ENCODE measurements at regions not wholly inside any gene's neighbourhood (a gene's known extent, or its start where the extent isn't known, plus 50 kb on each side); places are given as distances from the start of the nearest gene placed in this dataset.

DNA sequence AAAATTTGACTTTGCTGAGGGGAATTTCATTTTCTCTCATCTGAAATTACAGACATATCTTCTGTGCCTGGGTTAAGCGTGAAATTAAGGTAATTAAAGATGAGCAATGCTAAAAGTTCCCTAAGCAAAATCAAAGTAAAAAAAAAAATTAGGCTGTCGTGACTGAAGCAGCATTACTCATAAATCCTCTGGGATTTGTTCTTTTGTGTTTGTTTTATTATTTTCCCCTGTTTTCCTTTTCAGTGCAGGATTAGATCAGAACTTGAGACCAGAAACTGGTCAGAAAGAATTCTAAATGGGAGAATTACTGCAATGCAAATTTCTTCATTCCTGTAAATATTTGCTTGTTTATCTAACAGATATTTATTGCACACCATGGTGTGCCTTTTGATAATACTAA is 141.4 kb upstream of the BET1 start:
- TF ChIP-seq, protein P1, sequence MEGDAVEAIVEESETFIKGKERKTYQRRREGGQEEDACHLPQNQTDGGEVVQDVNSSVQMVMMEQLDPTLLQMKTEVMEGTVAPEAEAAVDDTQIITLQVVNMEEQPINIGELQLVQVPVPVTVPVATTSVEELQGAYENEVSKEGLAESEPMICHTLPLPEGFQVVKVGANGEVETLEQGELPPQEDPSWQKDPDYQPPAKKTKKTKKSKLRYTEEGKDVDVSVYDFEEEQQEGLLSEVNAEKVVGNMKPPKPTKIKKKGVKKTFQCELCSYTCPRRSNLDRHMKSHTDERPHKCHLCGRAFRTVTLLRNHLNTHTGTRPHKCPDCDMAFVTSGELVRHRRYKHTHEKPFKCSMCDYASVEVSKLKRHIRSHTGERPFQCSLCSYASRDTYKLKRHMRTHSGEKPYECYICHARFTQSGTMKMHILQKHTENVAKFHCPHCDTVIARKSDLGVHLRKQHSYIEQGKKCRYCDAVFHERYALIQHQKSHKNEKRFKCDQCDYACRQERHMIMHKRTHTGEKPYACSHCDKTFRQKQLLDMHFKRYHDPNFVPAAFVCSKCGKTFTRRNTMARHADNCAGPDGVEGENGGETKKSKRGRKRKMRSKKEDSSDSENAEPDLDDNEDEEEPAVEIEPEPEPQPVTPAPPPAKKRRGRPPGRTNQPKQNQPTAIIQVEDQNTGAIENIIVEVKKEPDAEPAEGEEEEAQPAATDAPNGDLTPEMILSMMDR (IDR thresholded peaks at IDR 0.05): no peak
- Mint-ChIP-seq H3K36me3 (no peaks in the 10 kb centered on the region), H3K4me3 (no peak overlapping the region), H3K27ac (no peak overlapping the region), H3K9me3 (peaks cover 0 to 2% (median 0%) of the 10 kb centered on the region in 7 donors), H3K4me1 (no peaks in the 10 kb centered on the region), H3K27me3 (ENCODE audit: low read depth in 3 of 3) (peaks cover 0 to 7% (median 2%) of the 10 kb centered on the region in 3 donors)
- Histone ChIP-seq H3K9me3 (replicated peaks in 1 of 2; ENCODE audit: control insufficient read depth in 1 of 2, insufficient read depth in 1 of 2, low read length in 2 of 2) (no peaks in the 10 kb centered on the region), H4K20me1 (ENCODE audit: insufficient read depth, low read length) (no peaks in the 10 kb centered on the region), H2AFZ (ENCODE audit: insufficient read depth, low read depth, low read length, poor library complexity, severe bottlenecking) (no peak overlapping the region), H3K79me2 (ENCODE audit: insufficient read depth, low read length) (no peaks in the 10 kb centered on the region), H3K9ac (ENCODE audit: insufficient read depth, low read length, poor library complexity, severe bottlenecking) (no peak overlapping the region), H3K4me1 (ENCODE audit: control insufficient read depth in 1 of 2, insufficient read depth in 2 of 2, low read length in 2 of 2) (no peaks in the 10 kb centered on the region), H3K4me2 (replicated peaks; ENCODE audit: extremely low read depth, low read length, poor library complexity, severe bottlenecking) (no peak overlapping the region), H3K36me3 (replicated peaks in 1 of 2; ENCODE audit: control insufficient read depth in 1 of 2, insufficient read depth in 2 of 2, low read length in 2 of 2) (no peaks in the 10 kb centered on the region), H3K27ac (ENCODE audit: low read depth in 1 of 2, low read length in 2 of 2) (no peak overlapping the region), H3K4me3 (replicated peaks in 1 of 3; ENCODE audit: low read depth in 2 of 3, low read length in 3 of 3) (no peak overlapping the region), H3K27me3 (ENCODE audit: control insufficient read depth in 2 of 2, insufficient read depth in 2 of 2, low read length in 2 of 2) (no peaks in the 10 kb centered on the region)
- WGBS (ENCODE audit: insufficient coverage): no CpG with 5 or more reads among the region's 2 CpGs
- no peak for DNase-seq
- intact Hi-C loops (cut with micrococcal nuclease): no loop called here

DNA sequence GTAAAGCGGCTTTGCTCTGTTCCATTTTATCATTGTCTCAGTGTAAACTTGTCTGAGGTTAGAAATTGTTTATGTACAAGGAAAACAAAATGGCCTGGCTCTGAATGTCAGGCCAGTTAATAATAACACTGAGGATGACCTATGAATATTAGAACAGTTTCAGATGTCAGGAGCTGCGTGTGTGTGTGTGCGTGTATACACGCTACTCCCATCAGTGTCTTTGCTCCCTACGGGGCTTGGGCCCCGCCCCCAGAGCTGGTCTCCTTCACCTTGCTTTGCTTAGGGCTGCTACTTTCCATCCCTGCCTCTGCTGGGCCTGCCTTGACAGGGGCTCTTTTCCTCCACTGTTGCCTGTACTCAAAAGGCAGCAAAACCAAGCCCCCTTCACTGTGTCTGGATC is 142.3 kb upstream of the BET1 start:
- TF ChIP-seq, protein P1 (IDR thresholded peaks at IDR 0.05): no peak
- intact Hi-C loops (cut with micrococcal nuclease): no loop called here
- 100% methylated on average over 6 of the region's 6 CpGs for WGBS (ENCODE audit: insufficient coverage)
- no peak overlapping the region for H2AFZ ChIP-seq (ENCODE audit: insufficient read depth, low read depth, low read length, poor library complexity, severe bottlenecking)
- no peaks in the 10 kb centered on the region for H3K4me1 ChIP-seq (ENCODE audit: control insufficient read depth in 1 of 2, insufficient read depth in 2 of 2, low read length in 2 of 2)
- H3K4me2 ChIP-seq (replicated peaks; ENCODE audit: extremely low read depth, low read length, poor library complexity, severe bottlenecking): no peak overlapping the region
- H3K9ac ChIP-seq (ENCODE audit: insufficient read depth, low read length, poor library complexity, severe bottlenecking): no peak overlapping the region
- H3K27ac ChIP-seq (ENCODE audit: low read depth in 1 of 2, low read length in 2 of 2): no peak overlapping the region
- no peaks in the 10 kb centered on the region for H3K36me3 ChIP-seq (replicated peaks in 1 of 2; ENCODE audit: control insufficient read depth in 1 of 2, insufficient read depth in 2 of 2, low read length in 2 of 2)
- Mint-ChIP-seq H3K27ac (no peak overlapping the region), H3K4me1 (no peaks in the 10 kb centered on the region), H3K36me3 (no peaks in the 10 kb centered on the region), H3K4me3 (no peak overlapping the region), H3K9me3 (peaks cover 0 to 2% (median 0%) of the 10 kb centered on the region in 7 donors), H3K27me3 (ENCODE audit: low read depth in 3 of 3) (peaks cover 0 to 7% (median 2%) of the 10 kb centered on the region in 3 donors)
- no peak for DNase-seq
- H3K4me3 ChIP-seq (replicated peaks in 1 of 3; ENCODE audit: low read depth in 2 of 3, low read length in 3 of 3): no peak overlapping the region
- H3K9me3 ChIP-seq (replicated peaks in 1 of 2; ENCODE audit: control insufficient read depth in 1 of 2, insufficient read depth in 1 of 2, low read length in 2 of 2): no peaks in the 10 kb centered on the region
- no peaks in the 10 kb centered on the region for H4K20me1 ChIP-seq (ENCODE audit: insufficient read depth, low read length)
- no peaks in the 10 kb centered on the region for H3K27me3 ChIP-seq (ENCODE audit: control insufficient read depth in 2 of 2, insufficient read depth in 2 of 2, low read length in 2 of 2)
- H3K79me2 ChIP-seq (ENCODE audit: insufficient read depth, low read length): no peaks in the 10 kb centered on the region

Measured in CD14-positive monocyte (primary cell).